K562 (cell line): ENCODE measurements at regions not wholly inside any gene's neighbourhood (a gene's known extent, or its start where the extent isn't known, plus 50 kb on each side); places are given as distances from the start of the nearest gene placed in this dataset.

Source experiments
- ATAC-seq: fragments of 200-7000 bp; cut with Tn5 transposase; 3 replicates; pipeline ENCODE4 v1.9.1; 2020; ENCODE audit warnings: moderate library complexity
- BruUV-seq: library from RNA; stranded (reverse); fragments of 400-500 nt; replicated peaks from 2 replicates; lab custom pipeline; 2021; lab: Mats Ljungman, UMichigan
- CTCF ChIA-PET: fragments of 300-600 bp; formaldehyde crosslinking; extraction: SDS; loops from one replicate; lab custom pipeline; 2021; ENCODE audit warnings: low intra/inter-chr PET ratio; lab: Yijun Ruan, JAX
- POLR2A ChIA-PET: fragments of 300-600, 350-650 bp; sonication (Branson Sonifier 250); formaldehyde crosslinking; extraction: SDS; loops from one replicate; lab custom pipeline; 2021; ENCODE audit warnings: antibody characterized with exemption, inconsistent platforms; lab: Yijun Ruan, JAX
- DNase-seq, 4 experiments: peaks; one replicate each; pipeline versions ENCODE4 v3.0.0 to v3.0.0-alpha.2; 2011 to 2018; ENCODE audit warnings: low spot score in 3 of 4, mixed read lengths in 3 of 4; ENCODE audit errors: extremely low read depth in 1 of 4
- FAIRE-seq: peaks from 2 replicates; lab custom pipeline; 2011; peaks lifted over from hg19 to GRCh38; lab: Jason Lieb, UNC
- H2AFZ ChIP-seq: 2 replicates; pipeline ENCODE4 v1.6.0; 2011; ENCODE audit warnings: low read depth, low read length, control low read depth, inconsistent platforms
- H3K27ac ChIP-seq: fragments of 200-600 bp; 3 replicates; pipeline ENCODE4 v1.8.0; 2011; ENCODE audit warnings: low read depth, mild to moderate bottlenecking, control low read depth, inconsistent platforms, low read length, moderate library complexity, mixed read lengths; ENCODE audit errors: extremely low read depth
- H3K27me3 ChIP-seq, 2 experiments: fragments of 300-600 bp in 1 of 2; 2 replicates in 1 of 2; 3 replicates in 1 of 2; pipeline versions ENCODE4 v1.6.0 to v1.8.0; 2011; ENCODE audit warnings: inconsistent platforms in 2 of 2, low read length in 2 of 2, mild to moderate bottlenecking in 1 of 2, mixed read lengths in 1 of 2, moderate library complexity in 1 of 2; ENCODE audit not compliant: control insufficient read depth in 2 of 2, insufficient read depth in 2 of 2
- H3K36me3 ChIP-seq: fragments of 300-600 bp; 3 replicates; pipeline ENCODE4 v1.8.0; 2011; ENCODE audit warnings: mild to moderate bottlenecking, low read length, inconsistent platforms; ENCODE audit not compliant: control insufficient read depth, insufficient read depth
- H3K4me1 ChIP-seq, 2 experiments: fragments of 200-600 bp in 1 of 2; replicated peaks in 1 of 2; 2 replicates in 1 of 2; 3 replicates in 1 of 2; pipeline versions ENCODE4 v1.5.1 to v1.8.0; 2011; ENCODE audit warnings: inconsistent platforms in 2 of 2, low read length in 2 of 2, mild to moderate bottlenecking in 1 of 2, mixed read lengths in 1 of 2, moderate library complexity in 1 of 2; ENCODE audit not compliant: control insufficient read depth in 2 of 2, insufficient read depth in 2 of 2
- H3K4me2 ChIP-seq: 2 replicates; pipeline ENCODE4 v1.6.1; 2011; ENCODE audit warnings: low read length, control low read depth, inconsistent platforms, mixed read lengths; ENCODE audit not compliant: insufficient read depth
- H3K4me3 ChIP-seq: fragments of 200-600 bp; sonication (generic), shearing (Covaris generic); 2 replicates; pipeline ENCODE4 v1.5.1; 2016; ENCODE audit warnings: control low read depth, inconsistent platforms
- H3K79me2 ChIP-seq: fragments of 200-600 bp; 3 replicates; pipeline ENCODE4 v1.8.0; 2011; ENCODE audit warnings: low read length, inconsistent platforms; ENCODE audit not compliant: control insufficient read depth, insufficient read depth
- H3K9ac ChIP-seq, 2 experiments: 2 replicates each; pipeline versions ENCODE4 v1.6.0 to v1.6.1; 2011; ENCODE audit warnings: low read depth in 2 of 2, low read length in 2 of 2, control low read depth in 1 of 2, inconsistent platforms in 1 of 2, mild to moderate bottlenecking in 1 of 2, mixed read lengths in 1 of 2; ENCODE audit not compliant: insufficient read depth in 1 of 2
- H3K9me1 ChIP-seq: one replicate; pipeline ENCODE4 v1.6.0; 2011; ENCODE audit warnings: inconsistent platforms, mild to moderate bottlenecking, low read length, moderate library complexity; ENCODE audit not compliant: control insufficient read depth, insufficient read depth
- H3K9me3 ChIP-seq: replicated peaks from 2 replicates; pipeline ENCODE4 v1.5.1; 2011; ENCODE audit warnings: low read depth, low read length, inconsistent platforms; ENCODE audit not compliant: control insufficient read depth, insufficient read depth
- H4K20me1 ChIP-seq: replicated peaks from 2 replicates; pipeline ENCODE4 v1.6.1; 2011; ENCODE audit warnings: low read length, inconsistent platforms, mixed read lengths; ENCODE audit not compliant: control insufficient read depth, insufficient read depth
- BHLHE40 ChIP-seq: IDR thresholded peaks from 2 replicates; pipeline ENCODE4 v1.6.1; 2011; ENCODE audit warnings: low read length, improper control_type of control experiment
- SREBF1 ChIP-seq: fragments of 150-350 bp; IDR thresholded peaks from 2 replicates; pipeline ENCODE4 v1.6.1; 2014; ENCODE audit warnings: antibody characterized with exemption, low read depth, low read length, borderline replicate concordance
- THAP7 ChIP-seq: fragments of 250-450 bp; sonication (Bioruptor Pico); IDR thresholded peaks from 2 replicates; pipeline ENCODE4 v1.5.0; 2021
- ZNF639 ChIP-seq, 2 experiments: fragments of 200-800 bp in 1 of 2; sonication (Bioruptor generic) in 1 of 2; sonication (generic) in 1 of 2; formaldehyde crosslinking in 1 of 2; IDR thresholded peaks in 1 of 2; conservative IDR thresholded peaks in 1 of 2; 2 replicates each; pipeline versions ENCODE4 v1.5.0 to v1.6.1; 2016 to 2020; ENCODE audit warnings: missing compliant biosample characterization in 1 of 2, missing genetic modification characterization in 1 of 2, missing genetic modification reagents in 1 of 2
- WGBS: fragments of 100-300 bp; shearing (Covaris generic); methylation state at CpG from one replicate; pipeline ENCODE4 v1.1.6; 2016; ENCODE audit warnings: low coverage, mixed read lengths; ENCODE audit not compliant: insufficient coverage; ENCODE audit errors: missing lambda C conversion rate; 5-methylcytosine and 5-hydroxymethylcytosine counted together
- in situ Hi-C: fragments of 300-500 bp; cut with MboI; formaldehyde crosslinking; loops from 4 replicates; pipeline ENCODE4 v1.15.0; 2018; ENCODE audit warnings: inconsistent platforms, mixed read lengths
- intact Hi-C: fragments of 100-400 bp; cut with micrococcal nuclease; formaldehyde crosslinking; loops from 2 replicates; pipeline ENCODE4 v1.14.2; 2022

- POLR2A ChIA-PET, result no interaction called here
- in situ Hi-C loops, result no loop called here
- H3K27me3 ChIP-seq, result no peaks in the 10 kb centered on the region
- ATAC-seq (no peak), DNase-seq (no peak), FAIRE-seq (no peak)
- H3K36me3 ChIP-seq, result no peaks in the 10 kb centered on the region
- BruUV-seq, result no TSS peak
- H4K20me1 ChIP-seq, result no peaks in the 10 kb centered on the region
- H3K9ac ChIP-seq, result no peak overlapping the region
- H2AFZ ChIP-seq, result no peak overlapping the region
- WGBS, result 0% methylated on average over 2 of the region's 2 CpGs
- CTCF ChIA-PET, result no interaction called here
- no peak overlapping the region for H3K4me3 ChIP-seq
- no peaks in the 10 kb centered on the region for H3K9me1 ChIP-seq
- intact Hi-C loops, result no loop called here
- no peaks in the 10 kb centered on the region for H3K4me1 ChIP-seq
- no peaks in the 10 kb centered on the region for H3K9me3 ChIP-seq
- no peak overlapping the region for H3K4me2 ChIP-seq
- no peaks in the 10 kb centered on the region for H3K79me2 ChIP-seq
- H3K27ac ChIP-seq, result no peak overlapping the region
- TF ChIP-seq THAP7 (CRISPR knock-in tag) (no peak), SREBF1 (no peak), BHLHE40 (no peak), ZNF639 (CRISPR knock-in tag; conservative IDR thresholded peaks at IDR 0.05 in 1 of 2, IDR thresholded peaks at IDR 0.05 in 1 of 2) (no peak)
Measured at GRCh38 chr1:79507770-79508169, 501.2 kb upstream of the ADGRL4 start.
